PC-9 (cell line): ENCODE measurements at regions not wholly inside any gene's neighbourhood (a gene's known extent, or its start where the extent isn't known, plus 50 kb on each side); places are given as distances from the start of the nearest gene placed in this dataset.

ENCODE experiments used
- BruUV-seq: library from RNA; stranded (reverse); fragments of 400-500 nt; replicated peaks from 2 replicates; lab custom pipeline; 2021; lab: Mats Ljungman, UMichigan
- CTCF ChIA-PET: fragments of 300-600 bp; sonication (Branson Sonifier 250); formaldehyde crosslinking; loops from one replicate; lab custom pipeline; 2022; ENCODE audit warnings: antibody characterized with exemption; lab: Charles Lee
- POLR2A ChIA-PET: fragments of 300-600 bp; sonication (Branson Sonifier 250); formaldehyde crosslinking; loops from one replicate; lab custom pipeline; 2022; ENCODE audit warnings: antibody characterized with exemption; ENCODE audit not compliant: unreplicated experiment; lab: Charles Lee
- DNase-seq, 2 experiments: peaks; one replicate each; pipeline versions ENCODE4 v3.0.0 to v3.0.0-alpha.2; 2015 to 2022; ENCODE audit warnings: mixed read lengths in 1 of 2
- H2AFZ ChIP-seq: fragments of 200-600 bp; sonication (generic); 2 replicates; pipeline ENCODE4 v1.8.1; 2017; ENCODE audit warnings: antibody characterized with exemption
- H3F3A ChIP-seq: fragments of 200-600 bp; sonication (generic); 2 replicates; pipeline ENCODE4 v1.8.1; 2017; ENCODE audit warnings: antibody characterized with exemption, mild to moderate bottlenecking, low read depth; ENCODE audit not compliant: insufficient read depth
- H3K27ac ChIP-seq: fragments of 200-600 bp; sonication (generic); 2 replicates; pipeline ENCODE4 v1.6.1; 2016; ENCODE audit warnings: mixed run types
- H3K27me3 ChIP-seq: fragments of 200-600 bp; sonication (generic); 2 replicates; pipeline ENCODE4 v1.6.1; 2016; ENCODE audit warnings: low read depth, mixed run types; ENCODE audit not compliant: insufficient read depth
- H3K36me3 ChIP-seq: fragments of 200-600 bp; sonication (generic); 2 replicates; pipeline ENCODE4 v1.6.1; 2016; ENCODE audit warnings: low read depth, mixed run types
- H3K4me1 ChIP-seq: fragments of 200-600 bp; sonication (generic); replicated peaks from 2 replicates; pipeline ENCODE4 v1.6.1; 2016; ENCODE audit warnings: mixed run types; ENCODE audit not compliant: insufficient read depth
- H3K4me2 ChIP-seq: fragments of 200-600 bp; sonication (generic); 2 replicates; pipeline ENCODE4 v1.6.1; 2017; ENCODE audit warnings: mixed run types
- H3K4me3 ChIP-seq: fragments of 200-600 bp; sonication (generic); 2 replicates; pipeline ENCODE4 v1.6.1; 2016; ENCODE audit warnings: mixed run types
- H3K79me2 ChIP-seq: fragments of 200-600 bp; sonication (generic); 2 replicates; pipeline ENCODE4 v1.6.1; 2017; ENCODE audit warnings: low read depth, mixed run types
- H3K9me2 ChIP-seq: fragments of 200-600 bp; sonication (generic); 2 replicates; pipeline ENCODE4 v1.8.1; 2017; ENCODE audit warnings: mild to moderate bottlenecking; ENCODE audit not compliant: insufficient read depth
- H3K9me3 ChIP-seq: fragments of 200-600 bp; sonication (generic); 2 replicates; pipeline ENCODE4 v1.8.1; 2016; ENCODE audit warnings: low read depth; ENCODE audit not compliant: insufficient read depth
- H4K20me1 ChIP-seq: fragments of 200-600 bp; sonication (generic); 2 replicates; pipeline ENCODE4 v1.8.1; 2017; ENCODE audit not compliant: insufficient read depth
- EZH2 ChIP-seq: fragments of 200-600 bp; sonication (generic); IDR thresholded peaks from 2 replicates; pipeline ENCODE4 v1.8.0; 2017; ENCODE audit warnings: antibody characterized with exemption, low read depth
- intact Hi-C: fragments of 100-400 bp; cut with micrococcal nuclease; formaldehyde crosslinking; loops from one replicate; pipeline ENCODE4 v1.10.0; 2022; ENCODE audit not compliant: unreplicated experiment
- TF ChIP-seq, protein P1 (sequence below): fragments of 200-600 bp; sonication (generic); conservative IDR thresholded peaks from 2 replicates; pipeline ENCODE4 v1.6.1; 2017; ENCODE audit warnings: mixed run types, antibody characterized with exemption, mild to moderate bottlenecking, moderate library complexity

DNA sequence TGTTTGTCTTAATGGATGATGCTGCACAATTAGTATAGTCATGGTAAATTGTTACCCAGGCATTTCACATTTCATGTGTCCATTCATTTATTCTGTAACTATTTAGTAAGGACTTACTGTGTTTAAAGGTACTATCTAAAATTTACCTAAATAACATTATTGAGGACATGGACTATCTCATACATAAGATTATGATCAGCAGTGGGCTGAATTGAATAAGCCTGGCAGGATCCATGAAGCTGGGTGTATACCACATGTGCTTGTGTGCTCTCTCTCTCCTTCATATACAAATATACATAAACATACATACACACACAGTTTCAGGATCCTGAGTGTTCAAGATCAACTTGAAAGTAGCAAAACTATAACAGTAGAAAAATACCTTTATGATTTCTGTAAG is 595.4 kb downstream of the EPM2A start:
- POLR2A ChIA-PET: interaction anchor here (0.6 kb wide), 1 partner anchor 1132 kb away, joined by 3 read pairs; the partner anchor contains the start of gene PLAGL1
- intact Hi-C loops: no loop called here

DNA sequence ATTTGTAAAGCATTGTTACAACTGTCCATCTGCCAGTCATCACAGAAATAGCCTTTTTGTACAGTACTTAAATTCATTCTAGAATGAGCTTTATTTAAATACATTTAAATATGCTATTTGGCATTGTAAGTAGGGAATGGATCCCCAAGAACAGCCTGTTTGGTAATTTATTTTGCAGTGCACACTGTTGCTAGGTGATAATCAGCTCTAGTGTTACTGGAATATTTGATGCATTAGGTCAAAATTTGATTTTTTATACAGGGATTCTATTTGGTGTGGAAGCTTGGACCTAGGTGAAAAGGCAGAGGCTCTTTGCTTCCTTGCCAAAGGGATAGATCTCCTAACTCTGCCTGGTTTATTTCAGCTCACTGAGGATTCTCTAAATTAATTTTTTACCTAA is 593.7 kb downstream of the EPM2A start:
- TF ChIP-seq, protein P1, sequence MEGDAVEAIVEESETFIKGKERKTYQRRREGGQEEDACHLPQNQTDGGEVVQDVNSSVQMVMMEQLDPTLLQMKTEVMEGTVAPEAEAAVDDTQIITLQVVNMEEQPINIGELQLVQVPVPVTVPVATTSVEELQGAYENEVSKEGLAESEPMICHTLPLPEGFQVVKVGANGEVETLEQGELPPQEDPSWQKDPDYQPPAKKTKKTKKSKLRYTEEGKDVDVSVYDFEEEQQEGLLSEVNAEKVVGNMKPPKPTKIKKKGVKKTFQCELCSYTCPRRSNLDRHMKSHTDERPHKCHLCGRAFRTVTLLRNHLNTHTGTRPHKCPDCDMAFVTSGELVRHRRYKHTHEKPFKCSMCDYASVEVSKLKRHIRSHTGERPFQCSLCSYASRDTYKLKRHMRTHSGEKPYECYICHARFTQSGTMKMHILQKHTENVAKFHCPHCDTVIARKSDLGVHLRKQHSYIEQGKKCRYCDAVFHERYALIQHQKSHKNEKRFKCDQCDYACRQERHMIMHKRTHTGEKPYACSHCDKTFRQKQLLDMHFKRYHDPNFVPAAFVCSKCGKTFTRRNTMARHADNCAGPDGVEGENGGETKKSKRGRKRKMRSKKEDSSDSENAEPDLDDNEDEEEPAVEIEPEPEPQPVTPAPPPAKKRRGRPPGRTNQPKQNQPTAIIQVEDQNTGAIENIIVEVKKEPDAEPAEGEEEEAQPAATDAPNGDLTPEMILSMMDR: no peak
- TF ChIP-seq EZH2: no peak
- Histone ChIP-seq H3F3A (no peaks in the 10 kb centered on the region), H3K4me2 (no peak overlapping the region), H3K4me3 (no peak overlapping the region), H3K36me3 (no peaks in the 10 kb centered on the region), H4K20me1 (no peaks in the 10 kb centered on the region), H3K27ac (no peak overlapping the region), H3K27me3 (no peaks in the 10 kb centered on the region), H2AFZ (no peak overlapping the region), H3K4me1 (peaks cover 9% of the 10 kb centered on the region), H3K9me3 (0 out of 2 replicates have a peak, but pooled peaks cover 2% of the 10 kb centered on the region), H3K79me2 (no peaks in the 10 kb centered on the region), H3K9me2 (no peaks in the 10 kb centered on the region)
- DNase-seq: no peak
- no TSS peak for BruUV-seq
- CTCF ChIA-PET: no interaction called here
- intact Hi-C loops: no loop called here
- POLR2A ChIA-PET: no interaction called here

More for the DNA sequence above, 595.4 kb downstream of the EPM2A start:
- H3K4me3 ChIP-seq: no peak overlapping the region
- no peaks in the 10 kb centered on the region for H3F3A ChIP-seq
- no peak overlapping the region for H3K27ac ChIP-seq
- DNase-seq: no peak
- H3K27me3 ChIP-seq: no peaks in the 10 kb centered on the region
- no peaks in the 10 kb centered on the region for H3K79me2 ChIP-seq
- H3K4me2 ChIP-seq: no peak overlapping the region
- CTCF ChIA-PET: no interaction called here
- BruUV-seq: no TSS peak
- no peaks in the 10 kb centered on the region for H4K20me1 ChIP-seq
- no peak overlapping the region for H2AFZ ChIP-seq
- TF ChIP-seq, protein P1: no peak
- TF ChIP-seq EZH2: no peak
- H3K9me3 ChIP-seq: no peaks in the 10 kb centered on the region
- no peaks in the 10 kb centered on the region for H3K9me2 ChIP-seq
- H3K4me1 ChIP-seq: peaks cover 9% of the 10 kb centered on the region
- H3K36me3 ChIP-seq: no peaks in the 10 kb centered on the region

DNA sequence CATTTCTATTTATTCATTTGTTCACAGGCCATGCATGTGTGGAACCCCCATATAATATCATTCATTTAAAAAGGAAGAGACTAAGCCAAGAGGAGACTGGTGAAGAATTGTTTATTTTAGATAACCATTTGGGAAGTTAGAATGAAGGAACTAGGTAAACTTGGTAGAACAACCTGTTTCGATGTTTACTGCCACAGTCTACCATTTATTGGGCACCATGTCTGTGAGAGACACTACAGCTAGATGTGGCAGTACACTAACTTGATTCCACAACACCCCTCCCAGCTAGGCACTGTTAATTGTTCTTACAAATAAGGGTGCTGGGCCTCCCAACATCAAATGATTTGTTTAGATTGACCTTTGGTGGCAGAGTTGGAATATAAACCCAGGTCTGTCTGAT is 592.4 kb downstream of the EPM2A start:
- Histone ChIP-seq H3K36me3 (no peaks in the 10 kb centered on the region), H3K27ac (no peak overlapping the region), H3F3A (peaks cover 4% of the 10 kb centered on the region; the same call in 1 of the 2 replicates), H2AFZ (no peak overlapping the region), H3K79me2 (no peaks in the 10 kb centered on the region), H3K4me3 (no peak overlapping the region), H4K20me1 (no peaks in the 10 kb centered on the region), H3K4me1 (peaks cover 19% of the 10 kb centered on the region), H3K4me2 (no peak overlapping the region), H3K9me2 (no peaks in the 10 kb centered on the region), H3K27me3 (no peaks in the 10 kb centered on the region), H3K9me3 (0 out of 2 replicates have a peak, but pooled peaks cover 4% of the 10 kb centered on the region)
- intact Hi-C loops: no loop called here
- no TSS peak for BruUV-seq
- CTCF ChIA-PET: no interaction called here
- DNase-seq: no peak
- TF ChIP-seq EZH2: no peak
- TF ChIP-seq, protein P1: no peak
- POLR2A ChIA-PET: no interaction called here
